ENCODE measurements at regions not wholly inside any gene's neighbourhood (a gene's known extent, or its start where the extent isn't known, plus 50 kb on each side); places are given as distances from the start of the nearest gene placed in this dataset.

DNA sequence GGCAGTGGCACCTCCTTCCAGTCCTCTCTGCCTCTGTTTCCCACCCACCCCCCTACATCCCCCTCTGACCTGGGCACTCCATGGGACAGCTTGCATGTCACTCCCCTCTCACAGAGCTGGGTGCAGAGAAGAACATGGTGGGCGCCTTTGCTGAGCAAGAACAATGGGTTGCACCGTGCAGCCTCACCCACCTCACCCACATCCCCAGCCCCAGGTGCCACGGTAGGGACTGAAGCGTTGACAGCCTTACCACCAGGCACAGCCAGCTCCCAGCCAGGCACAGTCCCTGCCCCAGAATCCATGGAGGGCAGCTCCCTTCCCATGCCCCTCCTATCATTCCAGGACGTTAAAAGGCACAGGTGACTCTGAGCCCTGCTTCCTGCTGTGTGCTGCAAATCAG is 93.1 kb upstream of the VSTM2B start:
- no peak for DNase-seq

DNA sequence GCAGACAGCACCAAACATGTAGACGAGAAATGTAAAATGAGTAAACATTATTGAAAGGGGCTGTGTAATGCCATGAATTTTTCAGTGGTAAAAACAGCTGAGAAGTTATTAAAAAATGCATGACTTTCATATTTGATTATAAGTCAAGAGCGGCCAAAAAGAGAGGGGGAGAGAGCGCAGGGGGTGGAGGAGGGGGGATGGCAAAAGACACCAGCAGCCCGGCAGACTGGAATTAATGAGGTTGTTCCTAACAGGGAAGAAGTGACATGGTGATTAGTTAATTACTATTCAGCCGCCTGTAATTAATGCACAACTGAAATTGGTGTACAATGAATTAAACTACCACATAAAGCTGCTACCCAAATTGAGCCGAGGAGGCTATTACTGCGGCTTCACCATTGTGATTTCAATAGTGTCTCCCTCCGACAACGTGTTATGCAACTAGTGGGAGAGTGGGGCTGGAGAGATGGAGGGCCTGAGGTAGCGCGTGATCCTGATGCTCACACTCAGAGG is 89.1 kb upstream of the VSTM2B start:
- no peak for DNase-seq

DNA sequence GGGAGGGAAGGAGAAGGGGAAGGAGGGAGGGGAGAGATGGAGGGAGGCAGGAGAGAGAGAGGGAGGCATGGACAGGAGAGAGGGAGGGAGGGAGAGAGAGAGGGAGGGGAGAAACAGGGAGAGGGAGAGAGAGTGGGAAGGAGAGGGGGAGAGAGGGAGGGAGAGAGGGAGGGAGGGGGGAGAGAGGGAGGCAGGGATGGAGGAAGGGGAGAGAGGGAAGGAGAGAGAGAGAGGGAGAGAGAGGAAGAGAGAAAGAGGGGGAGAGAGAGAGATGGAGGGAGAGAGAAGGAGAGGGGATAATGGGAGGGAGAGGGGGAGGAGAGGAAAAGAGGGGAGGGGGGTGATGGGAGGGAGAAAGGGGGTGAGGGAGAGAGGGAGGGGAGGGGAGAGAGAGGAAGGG is 86.8 kb upstream of the VSTM2B start:
- no peak for DNase-seq

DNA sequence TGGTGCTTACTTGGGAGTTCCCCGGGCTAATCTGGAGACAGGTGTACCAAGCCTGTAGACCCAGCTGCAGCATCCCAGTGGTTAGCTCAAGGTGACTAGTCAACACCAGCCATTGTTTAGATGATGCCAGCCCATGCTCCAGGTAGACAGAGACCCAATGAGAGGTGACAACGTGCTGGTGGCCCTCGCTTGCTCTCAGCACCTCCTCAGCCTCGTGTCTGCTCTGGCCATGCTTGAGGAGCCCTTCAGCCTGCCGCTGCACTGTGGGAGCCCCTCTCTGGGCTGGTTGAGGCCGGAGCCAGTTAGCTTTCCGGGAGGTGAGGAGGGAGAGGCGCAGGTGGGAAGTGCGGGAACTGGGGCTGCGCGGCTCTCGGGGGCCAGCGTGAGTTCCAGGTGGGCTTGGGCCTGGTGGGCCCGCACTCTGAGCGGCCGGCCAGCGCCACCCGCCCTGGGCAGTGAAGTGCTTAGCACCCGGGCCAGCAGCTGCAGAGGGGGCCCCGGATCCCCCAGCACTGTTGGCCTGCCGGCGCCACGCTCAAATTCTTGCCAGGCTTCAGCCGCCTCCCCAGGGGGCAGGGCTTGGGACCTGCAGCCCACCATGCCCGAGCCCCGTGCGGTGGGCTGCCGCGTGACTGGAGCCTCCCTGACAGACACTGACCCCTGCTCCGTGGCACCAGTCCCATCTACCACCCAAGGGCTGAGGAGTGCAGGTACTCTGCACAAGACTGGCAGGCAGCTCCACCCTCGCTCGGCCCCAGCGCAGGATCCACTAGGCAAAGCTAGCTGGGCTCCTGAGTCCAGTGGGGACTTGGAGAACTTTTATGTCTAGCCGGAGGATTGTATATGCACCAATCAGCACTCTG is 85.9 kb upstream of the VSTM2B start:
- DNase-seq: no peak

DNA sequence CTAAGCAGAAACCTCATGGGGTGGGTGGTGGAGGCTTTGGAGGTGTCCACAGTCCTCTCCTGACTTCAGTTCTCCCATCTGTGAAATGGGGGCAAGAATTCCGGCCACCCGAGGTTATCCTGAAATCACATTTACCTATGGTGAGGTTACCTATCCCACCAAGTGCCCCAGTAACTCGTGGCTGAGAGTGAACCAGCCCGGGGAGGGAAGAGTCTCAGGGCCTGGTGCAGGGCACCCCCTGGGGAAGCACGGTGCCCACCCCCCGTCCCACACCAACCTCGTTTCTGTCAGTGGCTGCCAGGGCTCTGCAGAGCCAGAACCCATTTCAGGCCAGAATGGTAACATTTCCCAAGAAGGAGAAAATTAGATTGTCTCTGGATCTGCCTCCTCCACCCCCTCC is 83.7 kb upstream of the VSTM2B start:
- DNase-seq: no peak

DNA sequence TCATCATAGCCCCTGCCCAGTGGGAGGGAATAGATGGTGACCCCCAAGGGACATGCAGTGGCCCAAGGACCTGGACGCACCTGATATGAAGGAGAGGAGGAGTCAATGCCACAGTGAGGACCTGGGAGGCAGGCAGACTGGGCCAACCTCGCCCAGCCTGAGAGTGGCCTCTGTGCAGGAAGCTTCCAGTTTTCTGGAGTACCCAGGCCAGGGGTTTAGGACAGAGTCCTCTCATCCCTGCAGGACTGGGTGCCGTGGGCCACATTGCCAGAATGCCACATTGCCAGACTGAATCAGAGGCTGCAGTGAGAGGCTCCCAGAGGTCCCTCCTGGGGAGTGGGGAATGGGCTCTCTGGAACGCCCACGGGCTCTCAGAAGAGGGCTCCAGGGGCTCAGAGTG is 82.9 kb upstream of the VSTM2B start:
- no peak for DNase-seq

DNA sequence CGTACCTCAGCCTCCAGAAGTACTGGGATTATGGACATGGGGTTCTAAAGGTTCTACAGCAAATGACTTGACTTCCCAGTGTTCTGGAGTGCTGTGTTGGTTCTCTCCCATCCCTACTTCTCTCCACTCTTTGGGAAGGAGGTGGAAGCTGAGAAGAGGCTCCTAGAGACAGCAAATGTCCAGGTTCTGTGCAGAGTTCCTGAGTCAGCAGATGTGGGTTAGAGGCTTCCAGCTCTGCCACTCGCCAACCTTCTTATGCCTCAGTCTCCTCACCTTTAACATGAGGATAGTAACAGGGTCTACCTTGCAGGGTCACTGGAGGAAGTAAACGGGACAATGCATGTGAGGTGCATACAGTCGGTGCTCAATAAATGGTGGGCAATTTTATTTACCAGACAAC is 80.5 kb upstream of the VSTM2B start:
- DNase-seq: no peak

DNA sequence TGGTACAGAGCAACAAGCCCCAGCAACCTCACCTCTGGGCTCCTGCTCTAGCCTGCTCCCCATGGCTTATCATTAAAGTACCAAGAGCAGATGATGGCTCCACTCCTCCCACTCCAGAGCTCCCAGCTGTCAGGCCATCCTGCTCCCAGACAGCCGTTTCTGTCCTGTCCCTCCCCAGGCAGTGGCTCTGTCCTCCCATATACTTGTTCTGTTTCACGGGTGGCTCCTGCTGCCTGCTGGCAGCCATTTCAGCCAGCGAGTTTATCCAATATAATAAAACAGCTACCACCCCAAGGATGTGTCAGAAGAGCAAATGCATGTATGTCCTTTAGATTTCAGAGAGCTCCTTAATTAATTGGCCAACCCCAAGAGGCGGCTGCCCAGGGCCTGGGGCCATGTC is 79.4 kb upstream of the VSTM2B start:
- no peak for DNase-seq

DNA sequence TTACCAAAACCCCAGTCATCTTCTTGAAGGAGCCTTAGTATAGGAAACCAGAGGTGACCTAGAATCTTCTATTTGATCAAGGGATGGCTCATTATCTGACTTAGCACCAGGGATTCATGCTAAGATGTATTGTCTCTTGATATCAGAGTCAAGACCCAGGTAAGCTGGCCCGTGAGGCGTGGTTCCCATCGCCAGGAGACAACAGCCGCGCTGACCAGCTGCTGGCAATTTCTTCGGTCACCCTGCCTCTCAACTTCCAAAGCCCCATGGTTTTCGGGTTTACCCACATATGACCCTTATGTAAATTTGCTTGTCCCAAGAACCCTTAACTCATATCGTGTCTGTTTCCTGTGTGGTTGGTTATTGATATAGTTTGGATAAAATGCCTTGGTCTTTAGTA is 77.7 kb upstream of the VSTM2B start:
- DNase-seq: no peak

DNA sequence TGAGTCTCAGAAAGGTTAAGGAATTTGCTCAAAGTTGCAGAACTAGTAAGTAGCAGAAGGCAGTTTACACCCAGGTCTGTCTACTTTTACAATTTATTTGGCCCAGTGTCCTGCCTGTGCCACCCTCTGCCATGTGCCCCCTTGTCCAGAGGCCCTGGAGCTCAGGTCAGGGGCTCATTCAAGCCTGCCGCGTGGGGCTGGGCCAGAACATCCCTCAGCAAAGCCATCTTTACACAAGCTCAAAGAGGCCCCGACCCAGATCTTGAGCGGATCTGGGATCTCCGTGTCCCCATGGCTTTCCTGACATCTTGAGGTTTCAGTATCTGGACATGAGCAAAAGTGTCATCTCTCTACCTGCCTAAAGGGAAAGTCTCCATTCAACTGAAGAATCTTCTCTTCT is 76.4 kb upstream of the VSTM2B start:
- no peak for DNase-seq

DNA sequence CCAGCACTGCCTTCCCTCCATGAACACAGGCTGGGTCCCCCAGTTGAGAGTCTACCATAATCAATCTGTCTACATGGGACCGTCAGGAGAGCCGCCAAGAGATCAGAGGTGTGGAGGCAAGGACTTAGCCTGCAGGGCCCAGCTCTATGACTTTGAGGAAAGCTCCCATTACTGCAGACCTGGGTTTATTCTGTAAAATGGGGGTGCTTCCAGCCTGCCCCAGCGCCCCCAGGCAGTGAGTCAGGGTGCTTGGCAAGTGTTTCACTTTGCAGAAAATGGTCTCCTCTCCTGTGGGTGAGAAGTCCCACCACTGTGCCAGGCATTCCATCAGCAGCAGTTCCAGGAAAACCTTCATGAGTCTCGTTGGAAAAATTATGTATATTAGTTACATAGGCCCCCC is 75.5 kb upstream of the VSTM2B start:
- DNase-seq: no peak

DNA sequence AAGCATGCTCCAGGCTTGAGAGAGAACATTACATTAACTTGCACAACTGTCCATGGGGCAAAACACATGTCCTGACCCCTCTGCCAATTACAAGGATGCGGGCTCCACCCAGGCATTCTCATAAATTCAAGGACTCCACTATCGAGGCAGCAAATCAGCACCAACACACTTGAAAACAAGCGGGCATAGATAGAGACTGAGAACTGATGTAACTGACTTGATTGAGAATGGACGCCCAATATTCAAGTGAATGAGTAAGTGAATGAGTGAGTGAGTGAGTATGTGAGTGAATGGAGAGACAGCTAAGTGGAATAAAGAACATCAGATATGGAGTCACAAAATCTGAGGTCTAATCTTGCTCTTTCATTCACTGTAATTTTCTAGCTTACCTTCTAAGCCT is 75.0 kb upstream of the VSTM2B start:
- DNase-seq: no peak

DNA sequence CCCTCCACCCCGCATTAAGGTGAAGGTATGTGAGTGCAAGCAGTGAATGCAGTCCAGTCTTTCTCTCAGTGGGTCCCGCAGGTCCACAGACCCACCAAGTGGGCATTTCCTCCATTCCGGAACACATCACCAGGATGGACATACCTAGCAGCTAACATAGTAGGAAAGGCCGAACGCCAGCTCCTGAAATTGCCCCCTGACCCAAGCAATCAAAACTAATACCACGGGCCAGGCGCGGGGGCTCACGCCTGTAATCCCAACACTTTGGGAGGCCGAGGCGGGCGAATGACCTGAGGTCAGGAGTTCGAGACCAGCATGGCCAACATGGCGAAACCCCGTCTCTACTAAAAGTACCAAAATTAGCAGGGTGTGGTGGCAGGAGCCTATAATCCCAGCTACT is 71.7 kb upstream of the VSTM2B start:
- DNase-seq: no peak

DNA sequence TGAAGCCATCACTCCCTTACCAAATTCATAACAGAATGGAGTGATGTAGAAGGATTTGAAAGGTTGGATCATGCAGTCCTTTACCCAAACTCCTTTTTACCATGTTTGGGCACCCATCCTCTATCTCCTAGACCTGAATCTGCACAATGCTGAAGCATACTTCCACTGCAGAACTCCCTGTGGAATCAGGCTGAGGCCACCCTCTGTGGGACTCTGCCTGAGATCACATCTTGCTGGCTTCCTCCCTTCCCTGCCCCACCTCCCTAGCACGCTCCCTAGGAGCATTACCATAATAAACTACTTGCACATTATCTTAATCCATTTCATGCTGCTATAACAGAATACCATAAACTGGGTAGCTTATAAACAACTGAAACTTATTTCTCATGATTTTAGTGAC is 68.4 kb upstream of the VSTM2B start:
- DNase-seq: no peak

DNA sequence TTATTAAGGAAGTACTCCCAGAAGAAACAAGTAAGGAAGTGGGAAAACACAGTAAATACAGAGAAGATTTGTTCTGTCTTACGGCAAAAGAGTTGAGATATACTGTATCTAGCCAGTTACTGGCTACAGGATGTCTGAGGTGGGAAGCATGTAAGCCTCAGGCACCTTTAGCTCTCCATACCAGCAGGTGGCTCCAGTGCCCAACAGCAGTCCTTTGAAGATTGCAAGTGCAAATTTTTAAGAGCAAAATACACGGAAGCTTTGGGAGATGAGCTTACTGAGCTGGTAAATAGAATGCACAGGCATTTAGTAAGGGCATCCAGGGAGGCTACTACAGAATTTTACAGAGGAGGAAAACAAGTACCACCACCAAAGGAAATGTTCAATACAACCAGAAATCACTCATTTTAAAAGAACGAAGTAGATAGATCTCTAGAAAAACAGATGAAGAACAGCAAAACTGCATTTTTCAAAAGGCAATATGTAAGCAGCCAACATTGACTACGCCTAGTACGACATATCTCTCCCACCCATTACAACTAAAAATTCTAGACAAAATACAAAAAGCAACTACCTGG is 57.9 kb upstream of the VSTM2B start:
- DNase-seq: no peak

DNA sequence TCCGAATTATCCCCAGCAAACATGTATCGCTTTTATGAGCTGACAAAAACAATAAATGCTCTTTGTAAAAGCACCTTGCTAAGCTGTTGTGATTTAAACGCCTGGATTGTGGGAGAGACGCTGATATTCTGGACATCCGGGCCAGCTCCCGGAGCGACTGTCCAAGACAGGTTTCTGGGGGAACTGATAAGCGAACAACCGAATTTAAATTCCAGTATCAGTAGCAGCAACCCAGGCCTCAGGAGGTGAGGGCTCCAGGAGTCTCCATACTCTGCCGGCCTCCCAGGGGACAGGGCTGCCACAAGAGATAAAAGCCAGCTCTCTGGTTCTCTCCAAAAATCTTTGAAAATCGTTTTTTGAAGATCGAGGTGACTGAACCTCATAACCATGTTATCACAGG is 50.3 kb upstream of the VSTM2B start:
- DNase-seq: no peak

Data from DMS153 (cell line).